Psoas muscle (tissue), 7 donors: ENCODE measurements at regions not wholly inside any gene's neighbourhood (a gene's known extent, or its start where the extent isn't known, plus 50 kb on each side); places are given as distances from the start of the nearest gene placed in this dataset.

ENCODE experiments used
- ATAC-seq, 4 donors: fragments of 200-7000 bp; cut with Tn5 transposase; one replicate each; pipeline ENCODE4 v1.9.1; 2020; ENCODE audit warnings: moderate library complexity in 3 of 4, mild to moderate bottlenecking in 2 of 4
- DNase-seq, 2 donors: peaks; one replicate each; pipeline ENCODE4 v3.0.0-alpha.2; 2020
- H3K27ac ChIP-seq: fragments of 200-600 bp; one replicate; pipeline ENCODE4 v1.8.0; 2022
- H3K27me3 ChIP-seq, 3 donors: fragments of 200-600 bp in 1 of 3; one replicate each; pipeline versions ENCODE4 v1.6.1 to v1.8.0; 2013 to 2022; ENCODE audit warnings: low read length in 2 of 3, mild to moderate bottlenecking in 2 of 3, moderate library complexity in 1 of 3; ENCODE audit not compliant: insufficient read depth in 3 of 3
- H3K36me3 ChIP-seq, 2 donors: fragments of 200-600 bp in 1 of 2; one replicate each; pipeline versions ENCODE4 v1.6.1 to v1.8.0; 2013 to 2022; ENCODE audit warnings: low read depth in 1 of 2, mild to moderate bottlenecking in 1 of 2, moderate library complexity in 1 of 2; ENCODE audit not compliant: insufficient read depth in 1 of 2
- H3K4me1 ChIP-seq: fragments of 200-600 bp; one replicate; pipeline ENCODE4 v1.8.0; 2022
- H3K4me3 ChIP-seq: fragments of 200-600 bp; one replicate; pipeline ENCODE4 v1.8.0; 2022; ENCODE audit warnings: mild to moderate bottlenecking
- H3K9me3 ChIP-seq: fragments of 200-600 bp; one replicate; pipeline ENCODE4 v1.8.0; 2022
- CTCF ChIP-seq: fragments of 200-600 bp; IDR thresholded peaks from one replicate; pipeline ENCODE4 v1.8.0; 2022; ENCODE audit warnings: antibody characterized with exemption
- WGBS, 3 donors: extraction: QIAGEN DNeasy Blood & Tissue Kit; methylation state at CpG; one replicate each; pipeline versions ENCODE4 v1.1.6 to v1.1.7; 2013; 5-methylcytosine and 5-hydroxymethylcytosine counted together
- intact Hi-C, 2 donors: fragments of 100-400 bp; cut with DNase I; formaldehyde crosslinking; loops; one replicate each; pipeline versions ENCODE4 v1.11.0 to v1.14.2; 2022
- donor health status: healthy with polysubstance abuse.
- donor health status: DM: no; HTN: no; CAD: no; lungs with moderate emphysema.
- donor health status: Bipolar disorder and iron deficiency.
- donor health status: healthy.
- donor health status: DM: yes; HTN: yes; CAD: no.
- donor health status: DM: no; HTN: no; CAD: no.
- donor health status: DM: yes; HTN: yes; CAD: no.

GRCh38 chr14:89040460-89041256 lies 216.2 kb downstream of the TTC8 start:
- H3K27ac ChIP-seq: peak overlapping the region; percentile 87
- peak; percentile 93 for TF ChIP-seq CTCF
- DNase-seq (peak; percentile 91 to 94), ATAC-seq (peak; percentile 98 to 99 (median 98))
- H3K4me1 ChIP-seq: peaks cover 10% of the 10 kb centered on the region
- intact Hi-C loops: loop anchor here (1.0 to 10.0 kb wide), 5 partner anchors 124 to 877 kb away; partner anchors contain the start of gene FOXN3 (in 2 of the 2)
- peak overlapping the region; percentile 62 for H3K4me3 ChIP-seq
- H3K27me3 ChIP-seq: no peaks in the 10 kb centered on the region
- H3K36me3 ChIP-seq: no peaks in the 10 kb centered on the region
- WGBS, 3 donors: 1% methylated on average over 30 to 31 of the region's 31 CpGs
- H3K9me3 ChIP-seq: no peaks in the 10 kb centered on the region

- 10 to 20% (median 14%) methylated on average over 8 of the region's 8 CpGs for WGBS, 3 donors
- no peaks in the 10 kb centered on the region for H3K9me3 ChIP-seq
- TF ChIP-seq CTCF: no peak
- no peaks in the 10 kb centered on the region for H3K27me3 ChIP-seq
- H3K36me3 ChIP-seq: no peaks in the 10 kb centered on the region
- peak in 1 of 2 donors; percentile 23 for DNase-seq
- peak overlapping the region; percentile 62 for H3K4me3 ChIP-seq
- H3K4me1 ChIP-seq: peaks cover 10% of the 10 kb centered on the region
- intact Hi-C loops: loop anchor here (5.0 to 10.0 kb wide), 4 partner anchors 124 to 876 kb away; partner anchors contain the start of gene FOXN3 (in 1 of the 2)
- H3K27ac ChIP-seq: peak overlapping the region; percentile 87
- ATAC-seq: peak in 2 of 4 donors; percentile 24 to 36
Observed at GRCh38 chr14:89041257-89041582, 216.8 kb downstream of the TTC8 start.

- Histone ChIP-seq H3K4me1 (peaks cover 10% of the 10 kb centered on the region), H3K36me3 (no peaks in the 10 kb centered on the region), H3K27ac (no peak overlapping the region), H3K4me3 (no peak overlapping the region), H3K27me3 (no peaks in the 10 kb centered on the region), H3K9me3 (no peaks in the 10 kb centered on the region)
- no peak for TF ChIP-seq CTCF
- DNase-seq (no peak), ATAC-seq (no peak)
- intact Hi-C loops: loop anchor here (5.0 to 10.0 kb wide), 4 partner anchors 123 to 875 kb away; partner anchors contain the start of gene FOXN3 (in 1 of the 2)
- WGBS, 3 donors: 84 to 100% (median 95%) methylated on average over 1 of the region's 1 CpG
Observed at GRCh38 chr14:89042021-89042420, 217.6 kb downstream of the TTC8 start.

- Histone ChIP-seq H3K27ac (no peak overlapping the region), H3K27me3 (no peaks in the 10 kb centered on the region), H3K9me3 (no peaks in the 10 kb centered on the region), H3K36me3 (no peaks in the 10 kb centered on the region), H3K4me3 (no peak overlapping the region), H3K4me1 (no peaks in the 10 kb centered on the region)
- no peak for TF ChIP-seq CTCF
- ATAC-seq (no peak), DNase-seq (no peak)
- intact Hi-C loops: no loop called here
- WGBS, 3 donors: 83 to 87% (median 85%) methylated on average over 5 of the region's 5 CpGs
Observed at GRCh38 chr14:89053303-89053702, 228.9 kb downstream of the TTC8 start.
